ENCODE measurements at regions not wholly inside any gene's neighbourhood (a gene's known extent, or its start where the extent isn't known, plus 50 kb on each side); places are given as distances from the start of the nearest gene placed in this dataset.
"Not testable (repeated sequence)": the region's sequence is repeated elsewhere in the genome, so short reads cannot be mapped to it uniquely, and the experiment has no call there.

- no peak for DNase-seq (ENCODE audit: low read depth)
Observed at GRCh38 chr11:81887671-81888070, 846.0 kb downstream of the FAM181B start.

GRCh38 chr11:81886406-81887075 lies 847.1 kb downstream of the FAM181B start:
- no peak for DNase-seq (ENCODE audit: low read depth)

GRCh38 chr11:81874635-81875034 lies 859.0 kb downstream of the FAM181B start:
- DNase-seq (ENCODE audit: low read depth): no peak

DNA sequence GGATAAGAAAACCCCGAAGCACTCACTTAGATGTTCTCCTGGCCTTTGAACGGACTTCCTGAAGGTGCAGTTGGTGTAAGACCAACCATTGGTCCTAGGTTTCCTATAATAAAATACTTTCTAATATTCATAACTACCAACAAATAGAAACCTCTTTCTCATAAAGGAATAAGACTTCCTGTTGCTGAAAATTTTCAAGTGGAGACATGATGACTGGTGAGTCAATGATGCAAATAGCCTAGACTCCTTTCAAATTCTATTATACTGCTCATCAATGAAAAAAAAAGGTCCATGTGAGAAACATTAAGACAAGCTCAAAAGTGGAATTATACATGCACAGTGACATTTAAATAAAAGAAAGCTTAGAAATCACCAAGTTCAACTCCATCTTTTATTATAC lies 862.8 kb downstream of the FAM181B start:
- no peak for DNase-seq (ENCODE audit: low read depth)

DNA sequence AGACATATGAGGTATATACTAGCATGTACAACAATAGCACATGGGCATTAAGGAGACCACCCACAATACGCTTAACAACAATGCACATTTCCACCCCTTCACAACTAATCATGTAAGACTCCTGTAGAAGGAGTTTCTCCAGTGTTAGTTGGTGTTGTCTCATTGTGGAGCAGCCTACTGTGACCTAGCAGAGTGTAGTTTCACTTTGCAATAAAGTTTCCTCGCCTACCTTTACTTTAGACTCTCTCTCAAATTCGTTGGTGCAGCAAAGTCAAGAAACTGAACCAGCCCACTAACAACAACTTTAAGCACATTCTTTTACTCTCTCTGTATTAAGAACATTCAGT lies 863.6 kb downstream of the FAM181B start:
- no peak for DNase-seq (ENCODE audit: low read depth)

- peak; percentile 75 for DNase-seq (ENCODE audit: low read depth)
Observed at GRCh38 chr11:81869351-81870065, 864.2 kb downstream of the FAM181B start.

- DNase-seq (ENCODE audit: low read depth): no peak
Observed at GRCh38 chr11:81866896-81867295, 866.8 kb downstream of the FAM181B start.

- no peak for DNase-seq (ENCODE audit: low read depth)
Observed at GRCh38 chr11:81857386-81857785, 876.3 kb downstream of the FAM181B start.

GRCh38 chr11:81853791-81854190 lies 879.9 kb downstream of the FAM181B start:
- no peak for DNase-seq (ENCODE audit: low read depth)

DNA sequence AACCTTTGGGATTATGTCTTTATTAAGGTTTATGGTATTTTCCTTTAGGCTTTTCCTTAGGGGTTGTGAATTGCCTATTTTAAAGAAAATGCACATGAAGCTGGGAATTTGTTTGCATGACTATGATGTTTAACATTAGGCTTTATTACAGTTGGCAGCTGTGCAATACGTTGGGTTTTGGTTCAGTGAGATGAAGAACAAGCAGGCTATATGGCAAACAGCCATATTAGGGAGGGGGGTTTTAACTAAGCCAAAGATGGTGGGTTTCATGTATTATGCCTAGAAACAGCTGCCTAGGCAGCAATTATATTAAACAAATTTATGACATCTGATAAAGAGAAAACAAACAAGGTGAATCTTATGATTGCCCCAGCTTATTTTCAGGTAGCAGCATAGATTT lies 880.8 kb downstream of the FAM181B start:
- no peak for DNase-seq (ENCODE audit: low read depth)

DNA sequence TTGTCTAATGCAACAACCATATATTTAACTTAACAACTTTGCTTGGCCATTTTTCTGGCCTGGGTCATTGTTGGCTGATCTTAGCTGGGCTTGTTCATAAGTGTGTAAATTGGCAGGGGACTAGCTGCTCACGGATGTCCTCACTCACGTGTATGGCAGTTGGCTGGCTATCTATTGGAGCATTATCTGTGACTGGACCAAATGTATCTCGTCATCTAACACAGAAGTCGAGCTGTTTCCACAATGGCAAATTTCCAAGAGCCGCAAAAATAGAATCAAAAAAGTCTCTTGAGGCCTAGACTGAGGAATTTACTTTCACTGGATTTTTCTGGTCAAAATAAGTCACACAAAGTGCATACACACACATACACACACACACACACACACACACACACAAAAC lies 893.3 kb downstream of the FAM181B start:
- DNase-seq (ENCODE audit: low read depth): no peak

GRCh38 chr11:81839976-81840375 lies 893.7 kb downstream of the FAM181B start:
- no peak for DNase-seq (ENCODE audit: low read depth)

GRCh38 chr11:81839016-81839415 lies 894.6 kb downstream of the FAM181B start:
- no peak for DNase-seq (ENCODE audit: low read depth)

DNA sequence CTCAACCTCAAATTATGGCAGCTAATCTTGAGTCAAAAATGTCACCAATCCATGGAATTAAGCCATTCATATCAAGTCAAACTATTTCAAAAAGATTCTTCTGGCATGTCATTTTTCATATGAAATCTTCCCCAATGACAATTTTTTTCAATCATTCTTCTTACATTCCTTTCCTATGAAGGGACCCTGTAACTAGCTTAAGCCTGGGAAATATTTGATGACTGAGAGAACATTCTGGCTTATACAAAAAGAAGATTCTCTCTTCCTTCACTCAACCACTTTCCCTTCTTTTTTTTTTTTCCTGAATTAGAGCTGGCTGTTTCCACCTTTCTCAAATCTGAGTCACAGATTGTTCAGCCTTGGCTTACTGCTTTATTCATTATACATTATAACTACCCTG lies 903.7 kb downstream of the FAM181B start:
- DNase-seq (ENCODE audit: low read depth): no peak

DNA sequence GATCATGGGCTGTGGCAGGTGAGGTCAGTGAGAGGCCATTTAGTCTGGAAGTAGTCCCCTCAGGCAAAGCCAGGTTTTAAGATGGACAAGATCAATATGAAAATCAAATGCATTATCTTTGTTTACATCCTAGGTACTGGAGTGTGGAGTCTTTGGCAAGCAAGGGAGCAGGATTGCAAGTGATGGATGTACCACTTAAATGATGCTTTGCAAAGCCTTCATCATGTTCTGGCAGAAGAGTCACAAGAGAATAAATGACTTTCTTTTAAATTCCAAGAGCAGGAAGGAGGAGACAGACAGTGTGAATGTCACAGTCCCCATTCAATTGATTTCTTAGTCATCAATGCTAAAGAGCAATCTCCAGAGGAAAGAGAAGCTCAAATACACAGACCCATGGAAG lies 908.3 kb downstream of the FAM181B start:
- no peak for DNase-seq (ENCODE audit: low read depth)

GRCh38 chr11:81819462-81819861 lies 914.2 kb downstream of the FAM181B start:
- DNase-seq (ENCODE audit: low read depth): no peak

DNA sequence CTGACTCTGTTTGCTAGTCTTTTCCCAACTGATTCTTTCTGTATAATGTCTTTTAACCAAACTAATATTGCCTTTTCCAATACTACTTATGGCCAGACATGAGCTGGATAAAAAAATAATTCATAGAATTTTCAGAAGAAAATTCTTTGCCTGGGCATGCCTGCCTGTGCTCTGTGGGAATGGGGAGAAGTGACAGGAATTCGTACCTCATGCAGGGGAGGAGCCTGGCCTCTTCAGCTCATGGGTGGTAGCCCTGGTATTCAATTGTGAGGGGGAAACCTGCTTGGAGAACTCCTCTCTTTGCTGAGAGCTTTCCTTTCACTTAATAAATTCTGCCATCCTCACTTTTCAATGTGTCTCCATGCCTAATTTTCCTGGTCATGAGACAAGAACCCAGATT lies 928.8 kb downstream of the FAM181B start:
- DNase-seq (ENCODE audit: low read depth): no peak

DNA sequence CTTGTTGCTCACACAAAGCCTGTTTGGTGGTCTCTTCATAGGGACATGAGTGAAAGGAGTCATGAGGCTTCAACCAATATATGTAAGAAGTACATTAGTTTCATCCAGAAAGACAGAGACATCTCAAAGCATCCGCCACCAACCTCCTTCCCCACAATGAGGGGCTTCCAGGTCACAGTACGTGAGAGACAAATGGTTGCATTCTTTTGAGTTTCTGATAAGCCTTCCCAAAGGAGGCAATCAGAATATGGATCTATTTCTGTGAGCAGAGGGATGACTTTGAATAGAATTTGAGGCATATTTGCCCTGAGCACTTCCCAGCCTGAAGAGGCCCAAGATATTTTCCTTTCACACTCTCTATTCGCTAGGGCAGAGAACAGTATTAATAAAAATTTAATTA lies 931.1 kb downstream of the FAM181B start:
- no peak for DNase-seq (ENCODE audit: low read depth)

DNA sequence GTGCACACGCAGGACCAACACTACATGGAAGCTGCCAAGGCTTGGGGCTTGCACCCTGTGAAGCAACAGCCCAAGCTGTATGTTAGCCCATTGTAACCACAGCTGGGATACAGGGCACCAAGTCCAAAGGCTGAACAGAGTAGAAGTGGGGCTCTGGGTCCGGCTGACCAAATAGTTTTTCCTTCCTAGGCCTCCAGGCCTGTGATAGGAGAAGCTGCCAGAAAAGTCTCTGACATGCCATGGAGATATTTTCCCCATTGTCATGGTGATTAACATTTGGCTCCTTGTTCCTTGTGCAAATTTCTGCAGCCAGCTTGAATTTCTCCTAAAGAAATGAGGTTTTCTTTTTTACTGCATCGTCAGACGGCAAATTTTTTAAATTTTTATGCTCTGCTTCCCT lies 941.2 kb downstream of the FAM181B start:
- no peak for DNase-seq (ENCODE audit: low read depth)

DNA sequence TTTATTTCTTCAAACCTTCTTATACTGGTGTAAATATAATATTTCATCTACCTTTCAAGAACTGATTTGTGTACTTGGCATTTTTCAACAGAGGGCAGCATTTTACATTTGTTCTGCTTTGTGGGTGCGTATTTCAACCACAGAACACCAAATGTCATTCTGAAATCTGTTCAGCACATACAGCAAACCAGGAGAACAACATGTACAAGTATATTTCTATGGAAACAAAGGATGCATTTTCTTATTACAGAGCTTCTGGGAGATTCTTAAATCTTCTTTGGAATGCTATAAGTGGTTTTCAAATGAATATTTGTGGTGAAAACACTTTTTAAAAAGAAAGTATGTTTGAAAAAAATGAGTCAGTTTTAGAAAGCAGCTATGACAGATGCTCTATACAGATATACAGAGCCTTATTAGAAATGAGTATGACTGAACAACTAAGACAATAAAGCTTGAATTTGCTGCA lies 946.0 kb downstream of the FAM181B start:
- no peak for DNase-seq (ENCODE audit: low read depth)

- DNase-seq (ENCODE audit: low read depth): no peak
Observed at GRCh38 chr11:81772166-81772565, 961.5 kb downstream of the FAM181B start.

DNA sequence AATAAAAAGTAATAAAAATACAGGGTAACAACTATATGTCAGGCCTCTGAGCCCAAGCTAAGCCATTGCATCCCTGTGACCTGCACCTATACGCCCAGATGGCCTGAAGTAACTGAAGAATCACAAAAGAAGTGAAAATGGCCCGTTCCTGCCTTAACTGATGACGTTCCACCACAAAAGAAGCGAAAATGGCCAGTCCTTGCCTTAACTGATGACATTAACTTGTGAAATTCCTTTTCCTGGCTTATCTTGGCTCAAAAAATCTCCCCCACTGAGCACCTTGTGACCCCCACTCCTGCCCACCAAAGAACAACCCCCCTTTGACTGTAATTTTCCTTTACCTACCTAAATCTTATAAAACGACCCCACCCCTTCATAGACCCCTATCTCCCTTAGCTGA lies 963.8 kb downstream of the FAM181B start:
- DNase-seq (ENCODE audit: low read depth): not testable (repeated sequence)

DNA sequence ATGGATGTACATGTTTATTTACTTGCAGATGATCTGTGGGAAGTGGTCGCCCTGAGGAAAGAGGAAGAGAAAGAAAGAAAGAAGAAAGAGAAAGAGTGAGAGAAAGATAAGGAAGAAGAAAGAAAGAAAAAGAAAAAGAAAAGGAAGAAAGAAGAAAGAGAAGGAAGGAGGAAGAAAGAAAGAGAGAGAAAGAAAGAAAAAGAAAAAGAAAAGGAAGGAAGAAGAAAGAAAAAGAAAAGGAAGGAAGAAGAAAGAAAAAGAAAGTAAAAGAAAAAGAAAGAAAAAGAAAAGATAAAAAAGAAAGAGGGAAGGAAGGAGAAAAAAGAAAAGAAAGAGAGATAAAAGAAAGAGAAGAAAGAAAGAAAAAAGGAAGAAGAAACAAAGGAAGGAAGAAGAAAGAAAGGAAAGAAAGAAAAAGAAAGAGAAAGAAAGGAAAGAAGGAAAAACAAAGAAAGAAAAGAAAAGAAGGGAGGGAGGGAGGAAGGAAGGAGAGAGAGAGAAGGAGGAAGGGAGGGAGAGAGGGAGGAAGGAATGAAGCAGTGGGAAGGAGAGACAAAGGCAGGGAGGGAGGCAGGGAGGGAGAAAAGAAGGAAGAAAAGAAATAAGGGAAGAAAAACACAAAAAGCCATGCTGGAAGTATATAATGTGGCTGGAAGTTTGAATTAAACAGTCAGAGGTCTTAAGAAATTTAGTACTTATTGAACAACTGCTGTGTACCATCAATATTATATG lies 976.6 kb downstream of the FAM181B start:
- DNase-seq (ENCODE audit: low read depth): no peak
